ENCODE measurements at regions not wholly inside any gene's neighbourhood (a gene's known extent, or its start where the extent isn't known, plus 50 kb on each side); places are given as distances from the start of the nearest gene placed in this dataset.

DNA sequence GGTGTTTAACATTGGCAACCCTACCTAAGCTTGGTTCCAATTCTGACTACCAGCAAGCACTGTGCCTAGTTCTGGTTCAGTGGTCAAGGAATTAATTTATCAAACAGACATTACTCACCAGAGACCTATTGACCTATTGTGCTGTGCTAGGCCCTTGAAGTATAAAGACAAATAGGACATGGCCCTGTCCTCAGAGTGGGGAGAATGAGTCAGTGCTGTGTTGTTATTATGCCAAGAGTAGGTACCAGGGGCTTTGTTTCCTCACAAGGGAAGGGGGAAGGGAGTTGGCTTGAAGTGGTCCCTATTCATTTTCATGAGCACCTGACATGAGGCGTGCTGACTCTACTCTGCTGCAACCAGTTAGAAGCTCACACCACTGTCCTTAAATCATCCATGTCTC lies 62.6 kb upstream of the PLPP4 start:
- Mint-ChIP-seq H3K4me3 (no peak overlapping the region), H3K27ac (no peak overlapping the region), H3K4me1 (peaks cover 25 to 32% of the 10 kb centered on the region in 2 experiments), H3K36me3 (ENCODE audit: insufficient read depth in 1 of 3, low read depth in 3 of 3) (peaks cover 1 to 5% (median 2%) of the 10 kb centered on the region in 3 experiments; a peak in 2 of 7 replicates), H3K27me3 (ENCODE audit: low read depth) (no peaks in the 10 kb centered on the region; the same call in 1 of the 2 replicates), H3K9me3 (peaks cover 3% of the 10 kb centered on the region in 2 experiments; a peak in 2 of 5 replicates)
- WGBS (ENCODE audit: extremely low coverage, insufficient read length, low lambda C conversion rate), result no CpG with 5 or more reads among the region's 1 CpG
- Histone ChIP-seq H3K27me3 (ENCODE audit: insufficient read depth, low read length) (no peaks in the 10 kb centered on the region), H2AK5ac (ENCODE audit: insufficient read length, low read length) (no peak overlapping the region), H2BK12ac (ENCODE audit: insufficient read length, low read depth, low read length) (no peak overlapping the region), H3K79me2 (ENCODE audit: insufficient read depth, low read length) (no peaks in the 10 kb centered on the region), H2BK15ac (ENCODE audit: low read depth, low read length) (no peak overlapping the region), H3K4me1 (ENCODE audit: insufficient read depth, low read length) (no peaks in the 10 kb centered on the region; the same call in 1 of the 2 replicates), H4K5ac (ENCODE audit: insufficient read length, low read depth, low read length) (no peak overlapping the region), H2BK5ac (ENCODE audit: insufficient read length, low read length) (no peak overlapping the region), H3K4ac (ENCODE audit: low read depth, low read length) (no peak overlapping the region), H3K23me2 (ENCODE audit: insufficient read length, low read depth, low read length, poor library complexity, severe bottlenecking) (no peaks in the 10 kb centered on the region), H3K9ac (ENCODE audit: extremely low read depth, insufficient read length, low read length) (no peak overlapping the region), H3K18ac (ENCODE audit: insufficient read length, low read depth, low read length) (no peak overlapping the region), H4K91ac (ENCODE audit: insufficient read length, low read depth, low read length) (no peak overlapping the region), H4K20me1 (ENCODE audit: control insufficient read depth, insufficient read depth, insufficient read length) (no peaks in the 10 kb centered on the region), H3K56ac (ENCODE audit: insufficient read length, low read depth, low read length) (no peak overlapping the region), H2BK120ac (ENCODE audit: low read depth, low read length, poor library complexity, severe bottlenecking) (no peak overlapping the region), H2AFZ (ENCODE audit: low read length) (no peak overlapping the region), H3K23ac (ENCODE audit: insufficient read length, low read depth, low read length) (no peak overlapping the region), H3K79me1 (ENCODE audit: insufficient read depth, low read depth, low read length, poor library complexity, severe bottlenecking) (no peaks in the 10 kb centered on the region), H4K8ac (replicated peaks; ENCODE audit: insufficient read length, low read depth, low read length) (no peak overlapping the region), H3K27ac (ENCODE audit: insufficient read length, low read depth, low read length) (no peak overlapping the region), H3K9me3 (ENCODE audit: control insufficient read depth, low read depth, low read length) (no peaks in the 10 kb centered on the region), H3K14ac (ENCODE audit: insufficient read depth, low read length) (no peak overlapping the region), H2BK20ac (ENCODE audit: low read depth, low read length, poor library complexity, severe bottlenecking) (no peak overlapping the region), H3T11ph (ENCODE audit: low read length) (no peak overlapping the region), H3K4me2 (ENCODE audit: insufficient read depth, insufficient read length, low read length) (no peak overlapping the region)
- DNase-seq, result no peak
- TF ChIP-seq, protein P1, sequence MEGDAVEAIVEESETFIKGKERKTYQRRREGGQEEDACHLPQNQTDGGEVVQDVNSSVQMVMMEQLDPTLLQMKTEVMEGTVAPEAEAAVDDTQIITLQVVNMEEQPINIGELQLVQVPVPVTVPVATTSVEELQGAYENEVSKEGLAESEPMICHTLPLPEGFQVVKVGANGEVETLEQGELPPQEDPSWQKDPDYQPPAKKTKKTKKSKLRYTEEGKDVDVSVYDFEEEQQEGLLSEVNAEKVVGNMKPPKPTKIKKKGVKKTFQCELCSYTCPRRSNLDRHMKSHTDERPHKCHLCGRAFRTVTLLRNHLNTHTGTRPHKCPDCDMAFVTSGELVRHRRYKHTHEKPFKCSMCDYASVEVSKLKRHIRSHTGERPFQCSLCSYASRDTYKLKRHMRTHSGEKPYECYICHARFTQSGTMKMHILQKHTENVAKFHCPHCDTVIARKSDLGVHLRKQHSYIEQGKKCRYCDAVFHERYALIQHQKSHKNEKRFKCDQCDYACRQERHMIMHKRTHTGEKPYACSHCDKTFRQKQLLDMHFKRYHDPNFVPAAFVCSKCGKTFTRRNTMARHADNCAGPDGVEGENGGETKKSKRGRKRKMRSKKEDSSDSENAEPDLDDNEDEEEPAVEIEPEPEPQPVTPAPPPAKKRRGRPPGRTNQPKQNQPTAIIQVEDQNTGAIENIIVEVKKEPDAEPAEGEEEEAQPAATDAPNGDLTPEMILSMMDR (conservative IDR thresholded peaks at IDR 0.05), result no peak

All from H9 (cell line).